HG02642 (cell line): ENCODE measurements at regions not wholly inside any gene's neighbourhood (a gene's known extent, or its start where the extent isn't known, plus 50 kb on each side); places are given as distances from the start of the nearest gene placed in this dataset.

ENCODE experiments used
- ATAC-seq: cut with Tn5 transposase; IDR thresholded peaks from one replicate; pipeline ENCODE4 v1.9.1; 2021; ENCODE audit warnings: mild to moderate bottlenecking; ENCODE audit not compliant: unreplicated experiment, poor library complexity

DNA sequence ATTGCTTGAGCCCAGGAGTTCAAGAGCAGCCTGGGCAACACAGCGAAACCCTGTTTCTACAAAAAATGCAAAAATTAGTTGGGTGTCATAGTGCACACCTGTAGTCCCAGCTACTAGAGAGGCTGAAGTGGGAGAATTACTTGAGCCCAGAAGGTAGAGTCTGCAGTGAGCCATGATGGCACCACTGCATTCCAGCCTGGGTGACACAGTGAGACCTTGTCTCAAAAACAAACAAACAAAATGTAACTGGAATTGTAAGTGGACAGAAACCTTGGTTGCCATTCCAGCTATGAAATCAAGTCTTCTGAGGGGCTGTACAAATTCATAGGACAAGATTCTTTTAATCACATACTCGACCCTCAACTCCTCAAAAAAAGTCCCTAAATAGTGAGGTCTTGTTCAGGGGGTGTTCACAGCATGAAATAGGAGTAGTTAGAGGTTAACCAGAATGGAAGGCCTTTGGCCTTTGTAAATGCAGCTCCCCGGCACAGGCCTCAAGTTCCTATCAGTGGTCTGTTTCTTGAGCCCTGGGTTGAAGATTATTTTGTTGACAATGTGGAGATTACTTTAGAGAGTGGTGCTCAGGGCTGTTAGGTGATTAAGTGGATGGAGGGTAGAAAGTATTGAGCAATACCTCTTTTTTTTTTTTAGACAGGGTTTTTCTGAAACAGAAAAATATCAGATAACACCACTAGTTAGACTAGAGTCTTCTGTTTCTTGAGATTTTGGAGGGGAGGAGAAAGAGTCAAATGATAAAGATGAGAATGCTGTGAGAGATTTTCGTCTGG, 138.7 kb upstream of the ZNF648 start:
- ATAC-seq, result no peak

DNA sequence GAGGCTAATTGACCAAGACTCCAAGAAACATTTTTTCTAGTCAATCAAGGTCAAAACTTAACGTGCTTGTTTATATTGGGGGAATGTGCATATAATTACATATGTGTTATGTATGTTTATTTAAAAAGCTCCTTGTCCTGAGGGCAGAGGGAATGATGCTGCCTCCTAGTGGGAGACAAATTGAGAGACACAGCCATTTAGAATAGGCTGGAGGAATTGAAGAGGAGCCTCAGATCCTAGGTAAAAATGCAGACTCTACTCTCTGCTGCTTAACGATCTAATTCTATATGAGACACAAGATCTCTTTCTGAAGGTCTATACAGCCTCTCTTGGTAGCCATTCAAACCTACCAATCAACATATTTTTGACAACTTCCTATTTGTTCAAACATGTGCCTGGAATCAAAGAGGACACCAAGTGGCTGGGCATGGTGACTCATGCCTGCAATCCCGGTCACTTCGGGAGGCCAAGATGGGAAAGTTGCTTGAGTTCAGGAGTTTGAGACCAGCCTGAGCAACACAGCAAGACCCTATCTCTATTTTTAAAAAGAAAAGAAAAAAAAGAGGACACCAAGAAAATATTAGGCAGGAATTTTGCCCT, 136.6 kb upstream of the ZNF648 start:
- no peak for ATAC-seq

DNA sequence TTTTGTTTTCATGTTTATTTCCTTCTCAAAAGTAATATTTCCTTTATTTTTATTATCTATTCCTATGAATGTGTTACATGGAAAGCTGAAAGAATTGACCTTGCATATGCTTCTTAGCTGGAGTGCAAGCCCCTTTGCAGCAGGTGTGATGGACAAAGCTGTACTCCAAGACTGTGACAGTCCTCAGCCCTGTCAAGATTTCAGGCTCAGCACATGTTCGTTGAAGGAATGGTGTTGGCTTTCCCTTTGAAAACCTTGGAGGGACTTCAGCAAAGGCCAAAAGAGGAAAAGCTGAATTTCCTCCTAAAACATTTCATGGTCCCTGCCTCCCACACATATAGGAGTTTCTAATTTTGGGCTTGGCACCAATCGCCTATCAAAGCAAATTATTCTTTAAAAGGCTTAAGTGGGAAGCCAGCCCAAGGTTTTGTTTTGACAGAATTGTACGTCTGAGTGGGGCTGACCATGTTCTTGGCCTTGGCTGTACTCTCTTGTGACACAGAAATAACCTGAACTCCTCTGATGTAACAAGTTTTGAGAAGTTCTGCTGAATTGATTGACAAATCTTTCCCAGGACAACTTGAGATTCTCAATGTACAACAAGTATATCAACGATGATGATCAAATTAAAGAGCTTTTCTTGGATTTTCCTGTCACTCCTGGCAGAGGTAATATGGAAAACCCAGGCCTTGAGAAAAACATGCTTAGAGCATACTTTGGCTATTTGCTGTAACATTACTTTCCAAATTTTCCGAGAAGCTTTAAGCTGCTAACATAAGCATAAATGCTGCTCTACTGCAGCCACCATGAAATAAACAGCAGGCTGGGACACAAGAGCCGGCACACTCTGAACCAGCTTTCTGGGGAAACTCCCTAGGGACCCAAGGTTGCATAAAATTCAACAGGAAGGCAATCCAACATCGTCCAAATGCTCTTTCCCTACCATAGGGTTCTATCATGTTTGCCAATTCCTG, 135.7 kb upstream of the ZNF648 start:
- no peak for ATAC-seq

DNA sequence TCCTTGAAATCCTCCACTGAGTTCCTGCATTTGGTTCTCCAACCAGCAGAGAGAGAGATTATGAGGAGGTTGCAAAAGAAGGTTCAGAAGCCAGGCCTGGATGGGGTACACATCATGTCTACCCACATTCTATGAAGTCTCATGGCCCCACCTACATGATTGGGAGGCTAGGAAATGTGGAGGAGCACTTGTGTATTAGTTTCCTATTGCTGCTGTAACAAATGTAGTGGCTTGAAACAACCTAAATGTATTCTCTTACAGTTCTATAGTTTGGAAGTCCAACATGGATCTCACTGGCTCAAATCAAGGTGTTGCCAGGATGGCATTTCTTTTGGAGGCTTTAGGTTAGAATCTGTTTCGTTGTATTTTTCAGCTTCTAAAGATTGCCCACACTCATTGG, 134.2 kb upstream of the ZNF648 start:
- ATAC-seq, result no peak

DNA sequence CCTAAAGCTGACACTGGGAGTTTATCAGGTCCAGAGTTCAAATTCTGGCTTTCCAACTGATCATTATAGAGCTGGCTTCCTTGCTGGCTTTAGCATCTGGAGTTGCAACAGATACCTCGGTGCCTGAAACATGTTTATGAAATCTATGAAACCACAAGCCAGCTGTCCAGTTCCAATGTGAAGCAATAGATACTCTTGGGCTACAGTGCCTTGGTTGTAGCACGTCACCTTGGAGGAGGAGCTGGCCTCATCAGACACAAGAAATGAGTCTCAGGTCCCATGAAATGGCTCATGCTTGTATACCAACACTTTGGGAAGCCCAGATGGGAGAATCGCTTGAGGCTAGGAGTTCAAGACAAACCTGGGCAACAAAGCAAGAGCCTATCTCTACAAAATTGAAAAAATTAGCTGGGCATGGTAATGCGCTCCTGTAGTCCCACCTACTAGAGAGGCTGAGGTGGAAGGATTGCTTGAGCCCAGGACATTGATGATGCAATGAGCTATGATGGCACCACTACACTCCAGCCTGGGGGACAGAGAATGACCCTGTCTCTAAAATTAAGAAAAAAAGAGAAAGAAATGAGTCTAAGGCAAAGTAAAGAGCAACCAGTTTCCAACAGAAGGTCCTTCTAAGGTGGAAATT, 132.5 kb upstream of the ZNF648 start:
- ATAC-seq, result no peak

DNA sequence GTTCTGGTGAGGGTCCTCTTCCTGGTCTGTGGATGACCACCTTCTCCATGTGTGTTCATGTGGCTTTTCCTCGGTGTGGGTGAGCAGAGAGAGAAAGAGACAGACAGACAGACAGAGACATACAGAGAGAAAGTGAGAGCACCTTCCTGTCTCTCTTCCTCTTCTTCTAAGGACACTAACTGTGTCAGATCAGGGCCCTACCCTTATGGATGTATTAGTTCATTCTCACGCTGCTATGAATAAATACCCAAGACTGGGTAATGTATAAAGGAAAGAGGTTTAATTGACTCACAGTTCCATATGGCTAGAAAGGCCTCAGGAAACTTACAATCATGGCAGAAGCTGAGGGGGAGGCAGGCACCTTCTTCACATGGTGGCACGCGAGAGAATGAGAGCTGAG, 131.5 kb upstream of the ZNF648 start:
- no peak for ATAC-seq

DNA sequence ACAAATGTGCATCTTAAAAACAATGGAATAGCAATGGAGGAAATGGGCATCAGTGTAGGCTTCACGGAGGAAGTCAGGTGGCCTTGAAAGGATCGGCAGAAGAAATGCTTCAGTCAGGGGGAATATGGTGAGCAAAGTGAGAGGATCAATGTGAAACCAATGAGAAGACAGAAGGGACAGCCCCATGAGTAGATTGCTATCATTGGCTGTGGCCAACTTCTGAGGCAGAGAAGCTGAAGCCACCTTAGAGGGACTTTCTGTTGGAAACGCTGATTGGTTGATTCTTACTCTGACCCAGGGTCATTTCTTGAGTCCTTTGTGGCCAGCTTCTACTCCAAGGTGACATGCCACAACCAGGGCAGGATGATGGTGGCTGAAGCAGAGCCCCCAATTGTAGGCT, 130.7 kb upstream of the ZNF648 start:
- ATAC-seq, result no peak

DNA sequence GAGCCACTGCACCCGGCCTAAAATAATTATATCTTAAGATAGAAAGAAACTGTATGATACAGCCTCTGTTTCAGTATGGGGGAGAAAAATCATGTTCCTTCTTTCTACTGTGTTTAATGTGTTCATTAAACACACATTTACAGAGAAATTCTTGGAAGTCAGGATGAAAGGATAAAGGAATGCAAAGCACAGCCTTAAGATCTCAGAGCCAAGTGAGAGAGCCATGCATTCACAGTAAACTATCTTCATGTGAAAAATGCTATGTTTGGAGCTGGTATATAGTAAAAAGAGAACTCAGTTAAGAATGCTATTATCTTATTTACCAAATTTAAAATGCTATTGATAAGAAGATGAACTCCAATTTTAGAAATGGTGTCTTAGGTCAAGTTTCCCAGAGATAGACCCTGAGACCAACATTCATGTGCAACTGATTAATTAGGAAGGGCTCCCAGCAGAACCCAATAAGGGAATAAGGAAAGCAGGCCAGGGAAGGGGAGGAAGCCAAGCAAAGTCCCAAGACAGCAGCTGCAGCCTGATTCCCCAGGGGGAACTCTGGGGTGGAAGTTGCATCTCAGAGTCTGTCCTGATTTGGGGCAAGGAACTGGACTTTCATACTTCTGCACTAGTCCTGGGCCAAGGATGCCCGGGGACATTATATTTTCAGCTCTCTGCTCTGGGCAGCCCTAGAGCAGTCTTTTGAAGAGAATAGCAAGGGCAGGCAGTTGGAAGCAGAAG, 130.0 kb upstream of the ZNF648 start:
- ATAC-seq, result no peak

DNA sequence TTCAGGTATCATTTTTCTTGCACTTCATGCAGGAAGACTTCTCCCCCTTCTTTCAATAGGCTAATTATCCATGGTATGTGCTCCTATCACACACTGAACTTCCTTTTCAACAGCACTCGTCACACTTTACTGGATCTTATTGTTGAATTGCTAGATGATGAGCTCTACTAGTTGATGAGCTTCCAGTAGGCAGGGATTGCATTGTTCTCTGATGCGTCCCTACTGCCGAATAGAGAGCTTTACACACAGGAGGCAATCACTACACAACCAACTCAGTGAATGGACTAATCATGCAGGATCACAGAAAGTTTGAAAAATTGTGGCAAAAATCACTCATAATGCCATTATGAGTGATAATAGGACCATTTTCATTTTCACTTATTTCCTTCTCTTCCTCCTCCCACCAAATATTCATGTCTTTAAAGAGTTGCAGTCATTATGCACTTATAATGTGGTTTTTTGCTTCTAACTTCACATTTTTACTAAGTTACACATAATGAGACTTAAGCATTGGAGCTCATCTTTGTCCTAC, 128.1 kb upstream of the ZNF648 start:
- no peak for ATAC-seq

DNA sequence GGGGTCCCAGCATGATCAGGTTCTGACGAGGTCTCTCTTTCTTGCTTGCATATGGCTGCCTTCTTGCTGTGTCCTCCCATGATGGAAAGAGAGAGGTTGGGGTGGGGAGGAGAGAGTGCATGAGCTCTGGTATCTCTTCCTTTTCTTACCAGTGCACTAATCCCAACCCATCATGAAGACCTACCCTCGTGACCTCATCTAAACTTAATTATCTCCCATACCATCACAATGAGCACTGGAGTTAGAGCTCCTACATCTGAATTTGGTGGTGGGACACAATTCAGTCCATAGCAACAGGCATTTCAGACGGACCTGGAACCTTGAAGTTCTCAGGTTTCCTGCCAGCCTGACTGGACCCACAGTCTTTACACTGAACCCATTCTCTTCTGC, 125.2 kb upstream of the ZNF648 start:
- no peak for ATAC-seq

DNA sequence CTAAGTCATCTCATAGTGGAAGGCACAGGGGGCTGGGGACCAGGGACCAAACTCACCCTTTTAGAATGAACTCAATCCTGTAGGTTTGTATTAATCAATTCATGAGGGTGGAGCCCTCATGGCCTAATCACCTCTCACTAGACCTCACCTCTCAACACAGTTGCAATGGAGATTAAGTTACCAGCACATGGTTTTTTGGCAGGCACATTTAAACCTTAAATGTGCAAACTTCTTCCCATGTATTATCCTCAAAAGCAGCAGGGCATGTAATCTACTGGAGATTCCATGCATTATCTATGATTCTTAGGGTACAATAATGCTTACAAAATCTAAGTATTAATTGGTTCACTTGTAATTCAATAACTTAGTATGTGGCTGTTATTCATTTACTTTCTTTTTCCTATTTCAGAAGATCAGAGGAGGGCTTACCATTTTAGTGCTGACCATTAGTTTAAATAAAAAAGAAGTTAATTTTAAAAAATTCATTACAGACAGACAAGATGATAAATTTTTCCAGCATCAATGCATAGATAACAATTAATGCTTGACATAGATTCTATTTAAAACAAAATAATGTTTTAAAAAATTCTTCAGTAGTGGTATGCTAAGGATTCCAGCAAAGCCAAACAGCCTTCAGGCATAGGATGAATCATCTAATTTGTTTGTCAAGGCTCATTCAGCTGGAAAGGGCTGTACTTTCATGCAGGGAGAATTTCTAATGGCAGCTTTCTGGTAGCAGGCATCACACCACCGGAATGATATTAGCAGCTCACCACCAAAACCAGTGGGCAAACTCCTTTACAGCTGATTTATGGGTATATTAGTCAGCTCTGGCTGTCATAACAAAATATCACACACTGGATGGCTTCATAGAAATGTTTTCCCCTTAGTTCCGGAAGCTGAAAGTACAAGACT, 124.6 kb upstream of the ZNF648 start:
- no peak for ATAC-seq

DNA sequence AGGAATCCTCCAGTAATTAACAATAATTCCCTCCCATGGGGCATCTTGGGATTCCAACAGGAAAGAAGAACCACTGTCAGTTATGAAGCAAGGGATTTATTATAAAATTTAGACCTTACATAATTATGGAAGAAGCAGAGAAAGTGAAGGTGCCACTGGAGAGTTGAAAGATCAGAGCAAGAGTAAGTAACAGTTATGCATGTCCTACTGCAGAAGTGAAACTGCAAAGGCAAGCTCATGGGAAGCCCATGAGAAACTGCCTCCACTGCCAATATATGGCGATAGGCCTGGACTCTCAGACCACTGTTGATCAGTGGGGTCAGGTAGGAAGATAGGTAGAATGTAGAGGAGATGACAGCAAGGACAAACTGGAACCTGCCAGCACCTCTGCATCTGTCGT, 123.6 kb upstream of the ZNF648 start:
- no peak for ATAC-seq

DNA sequence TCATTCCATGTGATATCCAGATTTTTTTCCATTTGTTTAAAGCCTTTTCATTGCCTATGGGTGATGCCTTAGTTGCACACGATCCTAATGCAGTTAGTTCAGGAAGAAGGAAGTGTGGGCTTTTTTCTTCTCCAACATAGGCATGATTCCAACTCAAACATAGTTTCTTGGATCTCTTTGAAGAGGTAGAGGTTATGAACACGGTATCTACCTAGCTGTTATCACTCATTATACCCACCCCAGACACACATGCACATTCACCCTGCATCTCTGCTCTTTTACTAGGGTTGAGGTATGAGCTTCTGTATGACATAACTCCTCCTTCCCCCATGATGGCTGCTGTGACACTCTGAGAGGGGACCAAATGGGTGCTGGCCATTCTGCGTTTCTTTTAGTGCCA, 122.1 kb upstream of the ZNF648 start:
- no peak for ATAC-seq

DNA sequence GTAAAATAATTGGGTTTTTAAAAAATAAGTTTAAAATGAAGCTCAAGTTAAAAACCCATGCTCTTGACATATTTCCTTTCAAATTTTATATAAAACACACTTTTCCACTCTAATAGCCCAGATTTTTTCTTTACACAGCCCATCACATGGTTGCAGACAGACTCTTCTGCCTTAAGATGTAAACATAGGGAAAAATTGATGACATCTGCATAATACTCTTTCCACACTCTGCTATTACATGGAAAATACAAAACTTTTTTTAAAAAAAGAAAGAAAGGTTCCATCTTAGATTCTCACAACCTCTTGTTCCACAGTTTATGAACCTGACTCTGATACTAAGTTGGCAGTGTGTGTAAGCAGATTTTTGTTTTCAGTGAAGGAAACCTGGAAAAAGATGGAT, 120.8 kb upstream of the ZNF648 start:
- ATAC-seq, result no peak

DNA sequence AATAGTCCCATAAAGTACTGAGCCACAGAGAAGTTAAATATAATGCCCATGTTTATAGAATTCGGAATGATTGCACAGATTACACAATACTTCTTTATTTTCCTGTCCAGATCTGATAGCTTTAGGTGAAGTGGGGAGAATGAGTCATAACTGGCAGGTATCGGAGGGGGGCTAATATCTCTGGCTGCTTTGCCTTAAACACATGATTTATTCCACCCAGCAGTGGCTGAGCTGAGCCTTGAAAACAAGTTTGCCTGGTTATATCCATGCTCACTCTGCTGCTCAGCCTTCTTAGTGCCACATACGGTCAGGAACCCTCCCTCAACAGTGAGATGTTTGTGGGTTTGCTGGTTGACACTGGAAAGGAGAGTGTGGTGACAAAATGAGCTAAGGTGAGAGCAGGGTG, 119.7 kb upstream of the ZNF648 start:
- no peak for ATAC-seq

DNA sequence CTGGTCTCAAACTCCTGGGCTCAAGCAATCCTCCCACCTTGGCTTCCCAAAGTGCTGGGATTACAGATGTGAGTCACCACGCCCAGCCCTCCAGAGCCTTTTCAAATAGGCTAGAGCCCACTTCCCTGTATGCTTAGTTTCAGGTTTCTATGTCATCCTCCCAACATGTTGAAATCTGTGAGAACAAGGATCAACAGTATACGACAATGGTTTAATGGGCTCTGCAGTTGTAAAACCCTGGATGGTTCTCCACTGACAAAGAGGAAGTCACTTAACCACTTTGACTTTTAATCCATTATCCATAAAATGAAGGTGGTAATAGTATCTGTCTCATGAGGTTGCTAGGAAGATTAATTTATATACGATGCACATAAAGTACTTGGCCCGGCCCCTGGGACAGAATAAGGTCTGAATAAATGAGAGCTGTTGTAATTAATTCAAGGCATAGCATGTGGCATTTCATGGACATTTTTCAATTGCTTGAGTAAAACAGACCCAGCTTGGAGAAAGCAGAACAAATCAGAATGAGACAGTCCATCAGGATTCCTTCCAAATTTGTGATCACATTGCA, 113.9 kb upstream of the ZNF648 start:
- ATAC-seq, result no peak

DNA sequence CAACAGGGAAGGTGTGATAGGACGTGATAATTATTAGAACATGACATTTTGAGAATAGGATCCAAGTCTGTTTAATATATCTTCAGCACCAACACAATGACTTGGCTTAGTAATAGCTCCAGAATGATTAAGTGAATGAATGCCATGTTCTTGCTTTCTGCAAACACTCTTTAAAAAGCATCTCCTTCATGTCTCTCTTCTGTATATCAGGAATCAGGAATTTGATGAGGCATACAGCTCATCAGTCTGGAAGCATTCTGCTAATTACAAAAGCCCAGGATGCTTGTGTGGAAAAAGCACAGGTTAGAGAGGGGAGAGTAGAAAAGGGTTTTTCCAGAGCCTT, 113.0 kb upstream of the ZNF648 start:
- ATAC-seq, result no peak

DNA sequence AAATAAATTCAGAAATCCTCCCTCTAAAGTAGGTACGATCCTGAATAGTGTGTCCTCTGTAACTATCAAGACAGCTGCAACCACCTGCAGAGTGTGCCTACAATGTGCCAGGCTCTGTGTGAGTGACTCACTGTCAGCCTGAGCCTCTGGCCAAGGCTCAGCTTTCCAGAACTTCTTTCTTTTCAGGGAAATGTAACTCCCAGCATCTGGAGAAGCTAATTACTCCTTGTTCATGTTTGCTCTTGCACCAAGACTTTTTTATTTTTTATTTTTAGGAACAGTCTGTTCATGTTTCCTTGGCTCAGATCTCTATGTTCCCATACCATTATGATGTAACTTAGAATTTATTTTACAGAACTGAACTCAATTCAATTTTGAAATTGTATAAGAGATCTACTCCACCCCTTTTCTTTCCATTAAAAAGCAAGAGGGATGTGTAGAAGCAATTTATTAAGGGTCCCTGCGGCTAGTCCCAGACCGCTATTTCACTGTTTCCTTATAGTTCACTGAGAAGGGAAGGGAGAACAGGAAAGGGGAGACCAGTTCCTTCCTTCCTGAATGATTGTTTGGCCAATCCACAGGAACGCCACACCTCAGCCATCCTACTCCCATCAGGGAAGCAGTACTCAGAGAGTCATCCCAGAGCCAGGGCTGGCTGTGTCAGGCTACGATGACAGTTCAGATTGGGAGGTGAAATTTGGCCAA, 112.4 kb upstream of the ZNF648 start:
- ATAC-seq, result no peak
